GM18499 (cell line): ENCODE measurements at regions not wholly inside any gene's neighbourhood (a gene's known extent, or its start where the extent isn't known, plus 50 kb on each side); places are given as distances from the start of the nearest gene placed in this dataset.

Experiments
- ATAC-seq: cut with Tn5 transposase; IDR thresholded peaks from one replicate; pipeline ENCODE4 v1.9.1; 2021; ENCODE audit warnings: moderate number of reproducible peaks; ENCODE audit not compliant: insufficient read depth, unreplicated experiment

DNA sequence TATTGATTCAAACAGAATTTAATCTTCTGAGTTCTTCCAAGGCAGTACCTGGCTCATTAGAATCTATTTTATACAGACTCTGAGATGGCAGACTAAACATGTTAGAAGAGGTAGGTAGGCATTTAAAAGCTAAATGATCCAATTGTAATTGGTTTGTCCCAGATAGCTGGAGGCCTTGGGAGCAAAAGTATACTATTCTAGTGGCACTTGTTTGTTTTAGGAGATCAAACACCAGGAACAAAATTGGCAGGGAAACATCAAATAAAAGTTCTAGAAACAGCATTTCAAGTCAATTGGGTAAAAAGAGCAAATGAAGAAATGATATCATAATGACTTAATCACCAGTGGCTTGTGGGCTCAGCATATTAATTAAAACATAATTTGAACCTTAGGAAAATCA is 521.4 kb downstream of the PRR16 start:
- ATAC-seq = no peak

DNA sequence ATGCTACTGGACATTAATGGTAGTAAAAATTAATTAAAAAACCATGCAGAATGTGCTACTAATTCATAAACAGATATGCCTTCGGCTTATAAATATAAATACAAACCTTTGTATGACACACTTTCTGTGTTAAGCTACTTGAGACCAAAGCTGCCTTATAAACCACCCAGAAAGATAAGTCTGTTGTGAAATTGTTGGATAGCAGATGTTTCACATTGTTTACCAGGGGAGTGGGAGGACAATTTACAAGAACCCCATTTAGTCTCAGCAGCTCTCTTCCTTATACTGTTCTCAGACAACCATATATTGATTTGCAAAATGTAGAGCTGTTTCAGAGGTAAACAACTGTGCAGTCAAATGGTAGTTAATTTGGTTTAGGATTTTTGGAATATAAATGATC is 524.4 kb downstream of the PRR16 start:
- ATAC-seq = no peak

DNA sequence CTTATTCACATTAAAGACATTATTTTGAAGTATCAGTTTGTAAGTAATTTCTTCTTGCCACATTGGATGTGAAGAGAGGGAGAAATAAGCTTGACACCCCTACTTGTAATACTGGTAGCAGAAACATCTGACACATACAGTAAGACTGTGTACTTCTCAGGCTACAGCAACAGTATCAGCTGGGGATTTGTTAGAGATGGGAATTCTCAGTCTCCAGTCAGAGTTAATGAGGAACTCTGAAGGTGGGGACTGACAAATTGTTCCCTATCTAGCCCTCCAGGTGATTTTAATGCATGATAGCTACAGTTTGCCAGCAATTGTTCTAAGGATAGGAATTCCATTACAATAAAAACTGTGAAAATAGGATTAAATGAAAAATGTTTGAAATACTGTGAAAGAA is 524.8 kb downstream of the PRR16 start:
- no peak for ATAC-seq

DNA sequence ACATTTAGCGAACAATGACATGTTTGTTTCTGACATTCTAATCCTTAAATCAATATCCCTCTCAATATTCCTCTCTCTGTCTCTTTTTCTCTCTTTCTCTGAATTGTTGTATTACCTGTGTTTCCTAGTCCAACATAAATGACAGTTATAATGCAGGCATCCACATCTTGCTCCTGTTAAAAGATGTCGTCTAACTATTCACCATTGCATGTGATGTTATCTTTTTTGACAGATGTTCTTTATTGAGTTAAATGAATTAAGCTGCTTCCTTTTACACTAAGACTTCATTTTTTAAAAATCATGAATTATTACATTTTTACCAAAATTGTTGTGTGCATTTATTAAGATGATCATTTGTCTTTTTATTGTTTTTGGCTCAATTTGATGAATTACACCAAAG is 527.5 kb downstream of the PRR16 start:
- ATAC-seq = no peak

DNA sequence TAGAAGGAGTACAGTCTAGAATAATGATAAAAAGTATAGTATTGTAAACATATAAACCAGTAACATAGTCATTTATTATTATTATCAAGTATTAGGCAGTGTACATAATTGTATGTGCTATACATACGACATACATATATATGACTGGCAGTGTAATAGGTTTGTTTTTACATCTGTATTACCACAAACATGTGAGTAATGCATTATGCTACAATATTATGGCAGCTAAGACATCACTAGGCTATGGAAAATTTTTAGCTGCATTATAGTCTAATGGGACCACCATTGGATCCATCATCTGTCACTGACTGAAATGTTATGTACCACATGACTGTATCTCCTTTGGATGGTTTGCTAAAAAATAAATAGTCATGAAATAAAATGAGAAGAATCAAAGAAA is 530.0 kb downstream of the PRR16 start:
- ATAC-seq = no peak

DNA sequence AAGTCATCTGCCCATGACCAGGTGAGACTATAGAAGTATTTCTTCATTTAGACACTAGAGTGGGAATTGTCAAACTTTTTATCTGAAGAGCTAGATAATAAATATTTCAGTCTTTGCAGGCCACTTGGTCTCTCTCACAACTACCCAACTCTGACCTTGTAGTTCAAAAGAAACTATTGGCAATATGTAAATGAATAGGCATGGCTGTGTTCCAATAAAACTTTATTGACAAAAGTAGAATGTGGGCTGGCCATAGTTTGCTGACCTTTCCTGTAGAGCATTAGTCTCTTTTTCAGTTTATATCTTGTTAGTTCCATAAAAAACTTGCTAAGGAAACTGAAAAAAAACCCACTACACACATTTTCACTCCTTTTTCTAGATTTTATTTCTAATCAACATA is 535.5 kb downstream of the PRR16 start:
- no peak for ATAC-seq

DNA sequence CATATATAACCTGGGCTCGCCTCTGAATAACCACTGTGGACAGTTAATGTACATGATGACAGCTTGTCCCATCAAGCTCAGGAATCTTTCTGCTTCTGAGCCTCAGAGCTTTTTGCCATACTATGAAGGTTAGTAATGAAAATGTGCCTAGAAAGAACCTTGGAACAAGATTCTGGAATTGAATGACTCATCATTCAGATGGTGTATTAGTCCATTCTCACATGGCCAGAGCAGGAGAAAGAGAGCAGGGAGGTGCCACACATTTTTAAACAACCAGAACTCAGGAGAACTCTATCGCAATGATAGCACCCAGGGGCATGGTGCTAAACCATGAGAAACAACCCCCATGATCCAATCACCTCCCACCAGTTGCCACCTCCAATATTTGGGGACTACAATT is 542.1 kb downstream of the PRR16 start:
- no peak for ATAC-seq

DNA sequence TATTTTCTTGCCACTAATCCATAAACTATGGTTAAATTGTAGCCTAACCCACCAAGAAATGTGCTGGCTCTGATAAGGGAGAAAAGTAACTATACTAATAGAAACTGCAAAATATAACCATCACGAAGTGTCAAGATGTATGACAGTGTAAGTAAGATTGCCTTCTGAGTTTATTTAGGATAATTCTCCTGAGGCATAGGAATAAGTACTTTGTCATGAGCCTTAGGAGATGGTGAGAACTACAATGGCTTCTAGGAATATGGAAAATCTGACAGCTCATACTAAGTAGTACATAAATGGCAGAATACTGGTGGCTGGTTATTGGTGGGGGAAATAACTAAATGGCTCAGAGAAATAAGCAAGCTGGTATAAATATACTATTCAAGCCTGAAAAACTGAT is 543.9 kb downstream of the PRR16 start:
- ATAC-seq = no peak

DNA sequence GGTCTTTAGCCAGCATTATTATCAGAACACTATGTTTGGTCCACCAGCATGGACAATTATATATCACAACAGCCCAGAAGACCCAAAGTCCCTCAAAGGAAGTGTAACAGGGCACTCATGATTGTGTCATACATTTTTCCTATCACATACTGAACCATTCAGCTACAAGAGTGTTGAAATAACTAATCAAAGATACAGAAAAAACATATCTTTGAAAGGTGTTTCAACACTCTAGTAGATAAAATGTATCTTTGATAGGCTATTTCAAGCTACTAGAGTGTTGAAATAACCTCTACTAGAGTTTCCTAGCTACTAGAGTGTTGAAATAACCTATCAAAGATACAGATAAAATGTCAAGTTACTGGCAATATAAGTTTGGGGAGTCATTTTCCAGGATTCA is 545.0 kb downstream of the PRR16 start:
- no peak for ATAC-seq

DNA sequence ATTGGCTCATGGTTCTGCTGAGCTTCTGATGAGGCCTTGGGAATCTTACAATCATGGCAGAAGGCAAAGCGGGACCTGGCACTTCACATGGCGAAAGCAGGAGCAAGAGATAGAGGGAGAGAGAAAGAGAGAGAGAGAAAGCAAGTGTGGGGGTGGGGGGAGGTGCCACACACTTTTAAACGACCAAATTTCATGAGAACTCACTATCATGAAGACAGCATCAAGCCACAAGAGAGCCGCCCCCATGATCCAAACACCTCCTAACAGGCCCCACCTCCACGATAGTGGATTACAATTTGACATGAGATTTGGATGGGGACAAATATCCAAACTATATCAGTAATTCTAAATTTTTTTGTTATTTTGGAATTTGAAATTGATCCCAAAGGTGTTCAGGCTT is 553.9 kb downstream of the PRR16 start:
- no peak for ATAC-seq

DNA sequence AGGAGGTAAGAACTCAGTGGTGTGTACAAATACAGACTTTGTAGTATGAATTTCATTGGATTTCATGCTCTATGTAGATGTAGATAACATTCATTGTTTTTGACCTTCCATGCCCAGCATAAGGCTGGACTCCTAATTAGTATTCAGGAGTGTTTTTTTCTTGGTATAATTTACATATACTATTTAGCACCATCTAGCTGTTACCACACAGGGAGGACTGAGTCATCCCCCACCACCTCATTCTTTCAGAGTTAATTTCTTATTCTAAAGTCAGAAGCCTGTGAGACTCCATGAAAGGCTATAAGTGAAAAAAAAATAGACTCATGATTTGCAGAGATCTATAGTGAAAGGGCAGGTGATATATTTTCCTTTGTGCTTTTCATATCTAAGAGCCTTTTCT is 555.0 kb downstream of the PRR16 start:
- ATAC-seq = no peak

DNA sequence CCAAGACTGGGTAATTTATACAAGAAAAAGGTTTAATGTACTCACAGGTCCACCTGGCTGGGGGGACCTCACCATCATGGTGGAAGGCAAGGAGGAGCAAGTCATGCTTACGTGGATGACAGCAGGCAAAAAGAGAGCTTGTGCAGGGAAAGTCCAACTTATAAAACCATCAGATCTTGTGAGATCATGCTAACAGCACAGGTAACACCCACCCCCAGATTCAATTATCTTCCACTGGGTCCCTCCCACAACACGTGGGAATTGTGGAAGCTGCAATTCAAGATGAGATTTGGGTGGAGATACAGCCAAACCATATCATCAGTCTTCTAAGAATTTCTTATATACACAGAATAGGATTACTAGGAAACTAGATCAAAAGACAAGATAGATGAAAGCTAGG is 555.6 kb downstream of the PRR16 start:
- no peak for ATAC-seq

DNA sequence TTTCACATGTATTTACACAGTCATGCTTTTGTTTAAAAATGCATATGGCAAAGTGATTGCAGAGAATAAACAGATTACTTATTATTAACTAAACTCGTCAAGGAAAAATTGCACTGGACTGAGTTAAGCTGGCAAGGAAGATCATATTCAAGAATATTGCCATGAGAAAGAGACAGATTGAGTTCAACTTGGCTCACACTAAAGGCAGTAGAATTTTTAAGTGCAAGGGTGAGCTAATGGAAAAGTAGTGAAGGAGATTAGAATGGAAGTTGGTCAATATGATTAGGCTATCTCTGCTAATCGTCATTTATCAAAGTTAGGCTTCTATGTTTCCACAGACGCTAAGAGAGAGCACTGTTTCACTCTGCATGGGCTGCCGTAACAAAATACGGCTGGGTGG is 557.6 kb downstream of the PRR16 start:
- ATAC-seq = no peak

DNA sequence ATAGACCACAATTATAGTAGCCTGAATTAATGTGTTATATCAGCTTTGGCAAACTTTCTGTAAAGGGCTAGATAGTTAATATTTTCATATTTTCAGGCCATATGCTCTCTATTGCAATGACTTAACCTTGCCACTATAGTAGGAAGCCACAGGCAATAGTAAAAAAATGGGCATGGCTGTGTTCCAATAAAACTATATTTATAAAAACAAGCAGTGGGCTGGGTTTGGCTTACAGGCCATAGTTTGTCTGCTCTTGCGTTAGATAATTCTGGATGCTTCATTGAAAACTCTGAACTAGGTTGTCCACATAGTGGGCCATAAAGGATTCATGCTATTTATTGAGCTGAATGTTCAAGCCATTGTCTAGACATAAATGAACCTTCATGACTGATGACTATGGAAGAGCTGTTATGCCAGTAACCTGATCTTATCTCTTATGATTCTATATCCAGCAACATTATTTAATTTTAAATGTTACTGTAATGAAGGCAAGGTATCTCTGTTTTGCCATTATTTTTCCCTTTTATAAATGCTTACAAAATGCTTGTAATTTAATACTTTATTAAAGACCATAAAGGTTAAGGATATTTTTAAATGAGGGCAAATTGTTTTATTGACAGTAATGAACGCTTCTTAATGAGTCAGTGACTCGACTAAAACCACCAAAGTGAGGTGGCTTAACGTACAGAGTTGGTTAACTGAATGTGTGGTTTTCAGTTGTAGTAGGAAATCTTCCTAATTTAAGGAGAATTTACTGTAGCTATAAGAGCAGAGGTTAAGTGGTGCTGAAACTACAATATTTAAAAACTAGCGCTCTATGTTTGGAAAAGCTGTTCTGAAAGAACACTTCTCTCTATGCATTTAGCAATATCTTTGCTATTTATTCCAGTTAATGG is 560.6 kb downstream of the PRR16 start:
- no peak for ATAC-seq

DNA sequence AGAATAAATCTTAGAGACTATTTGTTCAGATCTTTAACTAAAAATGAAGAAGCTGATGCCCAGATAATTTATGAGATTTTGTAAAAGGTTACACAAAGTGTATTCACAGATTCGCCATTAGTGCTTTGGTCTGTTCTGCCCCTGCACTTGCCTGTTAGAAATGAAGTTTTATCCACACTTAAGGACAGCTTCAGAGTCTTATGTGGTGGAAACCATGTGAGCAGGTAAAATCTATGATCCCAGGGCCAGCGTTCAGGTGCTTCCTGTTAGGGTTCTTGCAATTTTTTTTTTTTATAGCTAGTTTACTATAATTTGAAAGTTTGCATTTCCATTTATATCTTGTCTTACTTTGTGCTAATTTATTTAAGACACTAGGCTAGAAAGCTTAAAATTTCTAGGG is 561.6 kb downstream of the PRR16 start:
- no peak for ATAC-seq

DNA sequence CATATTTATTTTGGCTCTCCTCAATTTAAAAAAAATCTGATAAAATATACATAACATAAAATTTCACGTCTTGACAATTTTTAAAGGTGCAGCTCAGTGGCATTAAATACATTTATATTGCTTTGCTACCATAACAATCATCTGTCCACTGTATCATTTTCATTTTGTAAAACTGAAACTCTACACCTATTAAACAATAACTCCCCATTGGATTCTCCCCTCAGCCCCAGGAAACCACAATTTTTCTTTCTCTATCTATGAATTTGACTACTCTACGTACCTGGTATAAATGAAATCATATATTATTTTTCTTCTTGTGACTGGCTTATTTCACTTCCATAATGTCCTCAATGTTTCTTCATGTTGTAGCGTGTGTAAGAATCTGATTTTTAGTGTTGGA is 563.5 kb downstream of the PRR16 start:
- no peak for ATAC-seq

DNA sequence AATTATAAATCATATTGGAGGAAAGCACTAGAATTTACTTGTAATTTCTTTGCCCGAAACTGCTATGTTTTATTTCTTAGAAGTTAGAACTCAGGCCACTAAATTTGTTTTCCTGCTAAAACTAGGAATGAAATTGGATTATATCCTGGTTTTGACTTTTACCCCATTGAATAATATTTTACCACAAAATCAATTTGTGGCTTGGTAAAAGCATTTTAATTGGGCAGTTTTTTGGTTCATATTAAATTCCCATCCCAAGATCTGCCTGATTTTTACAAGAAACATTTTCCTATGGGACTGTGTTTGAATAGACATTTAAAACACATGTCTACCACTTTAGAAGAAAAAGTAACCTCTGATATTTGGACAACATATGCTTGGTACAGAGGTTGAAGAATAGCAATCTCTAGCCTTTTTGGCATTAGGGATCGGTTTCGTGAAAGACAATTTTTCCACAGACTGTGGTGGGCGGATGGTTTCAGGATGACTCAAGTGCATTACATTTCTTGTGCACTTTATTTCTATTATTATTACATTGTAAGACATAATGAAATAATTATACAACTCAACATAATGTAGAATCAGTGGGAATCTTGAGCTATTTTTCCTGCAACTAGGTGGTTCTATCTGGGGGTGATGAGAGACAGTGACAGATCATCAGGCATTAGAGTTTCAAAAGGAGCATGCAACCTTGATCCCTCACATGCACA is 565.6 kb downstream of the PRR16 start:
- no peak for ATAC-seq

DNA sequence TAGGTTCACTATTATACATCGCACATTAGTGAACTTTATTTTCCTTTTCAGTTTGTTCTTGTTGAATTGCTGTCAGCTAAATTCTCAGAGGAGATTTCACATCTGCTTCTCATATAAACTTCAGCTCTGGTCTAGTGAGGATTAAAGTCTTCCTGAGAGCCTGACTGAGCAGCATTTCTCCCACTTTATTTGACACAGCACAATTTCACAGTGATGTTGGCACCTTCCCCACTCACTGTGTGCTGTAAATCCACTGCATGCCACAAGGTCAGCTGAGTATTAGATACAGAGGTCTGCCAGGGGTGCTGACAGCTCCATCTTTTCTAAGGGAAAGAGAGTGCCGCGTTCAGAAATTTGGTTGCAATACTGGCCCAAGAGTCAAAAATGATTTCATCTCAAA is 567.4 kb downstream of the PRR16 start:
- ATAC-seq = no peak

DNA sequence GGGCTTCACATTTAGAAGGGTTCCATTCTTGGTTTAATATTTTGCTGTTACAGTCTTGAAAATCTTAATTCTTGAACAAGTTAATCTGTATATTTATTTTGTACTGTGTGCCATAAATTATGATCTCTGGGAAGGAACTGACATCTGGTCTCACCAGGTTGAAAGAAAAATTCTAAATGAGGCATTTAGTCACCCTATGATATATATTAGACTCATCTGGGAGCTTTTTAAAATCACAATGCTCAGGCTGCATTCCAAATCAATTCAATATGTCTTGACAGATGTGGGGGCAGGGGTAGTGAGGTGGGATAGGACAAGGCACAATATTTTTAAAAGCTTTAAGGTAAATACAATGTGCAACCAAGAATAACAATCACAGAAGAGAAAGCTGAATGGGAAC is 569.2 kb downstream of the PRR16 start:
- ATAC-seq = no peak

DNA sequence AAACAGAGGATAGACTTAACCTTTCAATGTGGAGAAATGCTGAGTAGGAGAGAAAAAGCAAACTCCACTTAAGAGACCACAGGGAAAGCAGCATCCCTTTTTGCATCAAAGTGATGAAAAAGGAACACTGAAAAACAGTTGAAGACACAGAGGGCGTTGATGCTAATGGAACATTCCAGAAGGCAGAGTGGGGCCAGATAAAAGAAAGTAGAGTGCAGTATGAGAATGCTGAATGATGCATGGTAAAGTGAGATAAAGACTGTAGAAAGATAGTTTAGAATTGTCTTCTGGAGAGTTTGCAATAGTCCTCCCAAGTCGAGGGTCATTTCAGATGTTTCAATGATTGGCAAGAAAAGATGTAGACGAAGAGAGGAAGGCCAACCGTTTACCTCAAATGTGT is 574.3 kb downstream of the PRR16 start:
- ATAC-seq = no peak

DNA sequence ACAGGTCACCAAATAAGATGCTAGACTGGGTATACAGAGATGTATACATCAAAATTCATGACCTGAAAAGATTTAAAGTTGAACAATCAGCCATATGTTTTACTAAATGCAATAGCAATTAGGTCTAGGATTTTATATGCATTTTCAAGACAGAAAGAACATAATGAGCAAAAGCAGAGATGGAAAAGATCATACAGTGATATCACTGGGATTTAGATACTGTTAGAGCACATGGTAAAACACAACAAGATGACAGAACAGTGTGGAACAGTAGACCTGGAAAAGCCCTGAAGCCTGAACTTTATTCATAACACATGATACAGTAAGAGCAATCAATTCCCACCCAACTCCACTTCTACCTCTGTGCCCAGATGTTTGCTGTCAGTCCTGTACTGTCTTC is 585.9 kb downstream of the PRR16 start:
- ATAC-seq = no peak
